HG02678 (cell line): ENCODE measurements at regions not wholly inside any gene's neighbourhood (a gene's known extent, or its start where the extent isn't known, plus 50 kb on each side); places are given as distances from the start of the nearest gene placed in this dataset.
"Not testable (repeated sequence)": the region's sequence is repeated elsewhere in the genome, so short reads cannot be mapped to it uniquely, and the experiment has no call there.

Experiments used
- ATAC-seq: cut with Tn5 transposase; IDR thresholded peaks from one replicate; pipeline ENCODE4 v1.9.1; 2021; ENCODE audit warnings: mild to moderate bottlenecking, moderate library complexity; ENCODE audit not compliant: unreplicated experiment

GRCh38 chr4:165548702-165549101, 169.9 kb downstream of the CPE start:
- no peak for ATAC-seq

- no peak for ATAC-seq
These were observed 174.5 kb downstream of the CPE start for GRCh38 chr4:165553221-165553810.

- no peak for ATAC-seq
These were observed 176.5 kb downstream of the CPE start for GRCh38 chr4:165555302-165555701.

- no peak for ATAC-seq
These were observed 177.6 kb downstream of the CPE start for GRCh38 chr4:165556383-165556782.

- ATAC-seq: no peak
These were observed 182.1 kb downstream of the CPE start for GRCh38 chr4:165560941-165561340.

- no peak for ATAC-seq
These were observed 185.0 kb downstream of the CPE start for GRCh38 chr4:165563851-165564250.

- no peak for ATAC-seq
These were observed 190.2 kb downstream of the CPE start for GRCh38 chr4:165569031-165569430.

- not testable (repeated sequence) for ATAC-seq
These were observed 192.7 kb downstream of the CPE start for GRCh38 chr4:165571476-165571875.

- no peak for ATAC-seq
These were observed 201.6 kb downstream of the CPE start for GRCh38 chr4:165580351-165580905.

GRCh38 chr4:165583341-165583740, 204.5 kb downstream of the CPE start:
- ATAC-seq: no peak

- no peak for ATAC-seq
These were observed 206.1 kb downstream of the CPE start for GRCh38 chr4:165584916-165585315.

GRCh38 chr4:165588534-165589315, 209.9 kb downstream of the CPE start:
- ATAC-seq: no peak

- no peak for ATAC-seq
These were observed 213.6 kb downstream of the CPE start for GRCh38 chr4:165592386-165592785.

- ATAC-seq: no peak
These were observed 219.0 kb downstream of the CPE start for GRCh38 chr4:165597581-165598480.

- ATAC-seq: no peak
These were observed 222.3 kb downstream of the CPE start for GRCh38 chr4:165600959-165601683.

- ATAC-seq: no peak
These were observed 223.8 kb downstream of the CPE start for GRCh38 chr4:165602621-165603020.

- ATAC-seq: no peak
These were observed 225.4 kb downstream of the CPE start for GRCh38 chr4:165604181-165604580.

- ATAC-seq: no peak
These were observed 227.0 kb downstream of the CPE start for GRCh38 chr4:165605811-165606210.

- ATAC-seq: no peak
These were observed 227.8 kb downstream of the CPE start for GRCh38 chr4:165606465-165607205.

GRCh38 chr4:165609653-165610052, 230.8 kb downstream of the CPE start:
- no peak for ATAC-seq
